Suprapubic skin (tissue), 4 donors: ENCODE measurements at regions not wholly inside any gene's neighbourhood (a gene's known extent, or its start where the extent isn't known, plus 50 kb on each side); places are given as distances from the start of the nearest gene placed in this dataset.

Experiments
- POLR2A ChIP-seq, 2 donors: fragments of 450-650 bp; IDR thresholded peaks; one replicate each; pipeline ENCODE4 v1.6.1; 2017; ENCODE audit warnings: antibody characterized with exemption in 2 of 2, mild to moderate bottlenecking in 2 of 2, moderate library complexity in 2 of 2
- POLR2AphosphoS5 ChIP-seq, 3 donors: sonication (generic); formaldehyde crosslinking; IDR thresholded peaks; one replicate each; pipeline ENCODE4 v1.6.1; 2017; ENCODE audit warnings: antibody characterized with exemption in 3 of 3
- TF ChIP-seq, protein P1 (sequence below), 2 donors: fragments of 200-600 bp in 1 of 2; fragments of 450-650 bp in 1 of 2; sonication (generic) in 1 of 2; IDR thresholded peaks; one replicate each; pipeline ENCODE4 v1.5.1; 2016 to 2019; ENCODE audit warnings: antibody characterized with exemption in 2 of 2, mild to moderate bottlenecking in 1 of 2, moderate library complexity in 1 of 2

DNA sequence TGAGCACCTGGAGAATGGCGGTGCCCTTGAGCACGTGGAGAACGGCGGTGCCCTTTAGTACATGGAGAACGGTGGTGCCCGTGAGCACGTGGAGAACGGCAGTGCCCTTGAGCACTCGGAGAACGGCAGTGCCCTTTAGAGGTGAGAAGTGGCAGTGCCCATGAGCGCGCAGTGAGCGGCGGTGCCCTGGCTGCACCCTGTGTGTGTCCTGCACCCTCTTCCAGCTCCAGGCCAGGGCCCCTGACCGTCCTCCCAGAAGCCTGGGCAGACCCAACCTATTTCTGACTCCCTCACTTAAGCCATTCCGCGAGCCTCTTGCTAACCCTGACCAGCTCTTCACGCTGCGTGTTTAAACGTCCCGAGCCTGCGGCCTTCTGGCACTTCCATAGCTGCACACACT, 151.3 kb downstream of the DLL1 start:
- TF ChIP-seq POLR2A (IDR thresholded peaks at IDR 0.05) (no peak), POLR2AphosphoS5 (IDR thresholded peaks at IDR 0.05) (no peak)
- TF ChIP-seq, protein P1, sequence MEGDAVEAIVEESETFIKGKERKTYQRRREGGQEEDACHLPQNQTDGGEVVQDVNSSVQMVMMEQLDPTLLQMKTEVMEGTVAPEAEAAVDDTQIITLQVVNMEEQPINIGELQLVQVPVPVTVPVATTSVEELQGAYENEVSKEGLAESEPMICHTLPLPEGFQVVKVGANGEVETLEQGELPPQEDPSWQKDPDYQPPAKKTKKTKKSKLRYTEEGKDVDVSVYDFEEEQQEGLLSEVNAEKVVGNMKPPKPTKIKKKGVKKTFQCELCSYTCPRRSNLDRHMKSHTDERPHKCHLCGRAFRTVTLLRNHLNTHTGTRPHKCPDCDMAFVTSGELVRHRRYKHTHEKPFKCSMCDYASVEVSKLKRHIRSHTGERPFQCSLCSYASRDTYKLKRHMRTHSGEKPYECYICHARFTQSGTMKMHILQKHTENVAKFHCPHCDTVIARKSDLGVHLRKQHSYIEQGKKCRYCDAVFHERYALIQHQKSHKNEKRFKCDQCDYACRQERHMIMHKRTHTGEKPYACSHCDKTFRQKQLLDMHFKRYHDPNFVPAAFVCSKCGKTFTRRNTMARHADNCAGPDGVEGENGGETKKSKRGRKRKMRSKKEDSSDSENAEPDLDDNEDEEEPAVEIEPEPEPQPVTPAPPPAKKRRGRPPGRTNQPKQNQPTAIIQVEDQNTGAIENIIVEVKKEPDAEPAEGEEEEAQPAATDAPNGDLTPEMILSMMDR (IDR thresholded peaks at IDR 0.05) = no peak
